HL-60 (cell line): ENCODE measurements at regions not wholly inside any gene's neighbourhood (a gene's known extent, or its start where the extent isn't known, plus 50 kb on each side); places are given as distances from the start of the nearest gene placed in this dataset.

Source experiments
- DNase-seq, 2 experiments: peaks; one replicate each; pipeline ENCODE4 v3.0.0-alpha.2; 2010 to 2020; ENCODE audit warnings: low read depth in 1 of 2, low spot score in 1 of 2
- H3K27ac ChIP-seq: fragments of 250-450 bp; sonication (Bioruptor Pico); replicated peaks from 2 replicates; pipeline ENCODE4 v1.5.1; 2020; ENCODE audit warnings: mild to moderate bottlenecking, moderate library complexity
- H3K27me3 ChIP-seq: fragments of 250-450 bp; sonication (Bioruptor Pico); 2 replicates; pipeline ENCODE4 v1.5.1; 2021; ENCODE audit warnings: mild to moderate bottlenecking, moderate library complexity; ENCODE audit not compliant: insufficient read depth, poor library complexity, severe bottlenecking
- H3K4me3 ChIP-seq: replicated peaks from 2 replicates; pipeline ENCODE4 v1.5.1; 2011; ENCODE audit warnings: mild to moderate bottlenecking, control low read depth, low read length; ENCODE audit not compliant: insufficient read depth
- GABPA ChIP-seq: IDR thresholded peaks from 2 replicates; pipeline ENCODE4 v1.6.1; 2012; ENCODE audit warnings: low read depth
- POLR2AphosphoS5 ChIP-seq: IDR thresholded peaks from 2 replicates; pipeline ENCODE4 v1.6.1; 2012; ENCODE audit warnings: low read depth
- SPI1 ChIP-seq: IDR thresholded peaks from 2 replicates; pipeline ENCODE4 v1.6.1; 2012; ENCODE audit warnings: low read depth, mild to moderate bottlenecking, borderline replicate concordance
- TF ChIP-seq, protein P1 (sequence below): IDR thresholded peaks from 2 replicates; pipeline ENCODE4 v1.6.1; 2012; ENCODE audit warnings: low read depth; ENCODE audit not compliant: insufficient replicate concordance
- TF ChIP-seq, protein P2 (sequence below): IDR thresholded peaks from one replicate; pipeline ENCODE4 v1.5.1; 2011; ENCODE audit warnings: low read length, control low read depth, inconsistent platforms; ENCODE audit not compliant: insufficient read depth

- no peak for DNase-seq
- Histone ChIP-seq H3K27ac (no peak overlapping the region), H3K4me3 (no peak overlapping the region), H3K27me3 (no peaks in the 10 kb centered on the region)
- TF ChIP-seq GABPA (no peak), SPI1 (no peak), POLR2AphosphoS5 (no peak)
- TF ChIP-seq, protein P1, sequence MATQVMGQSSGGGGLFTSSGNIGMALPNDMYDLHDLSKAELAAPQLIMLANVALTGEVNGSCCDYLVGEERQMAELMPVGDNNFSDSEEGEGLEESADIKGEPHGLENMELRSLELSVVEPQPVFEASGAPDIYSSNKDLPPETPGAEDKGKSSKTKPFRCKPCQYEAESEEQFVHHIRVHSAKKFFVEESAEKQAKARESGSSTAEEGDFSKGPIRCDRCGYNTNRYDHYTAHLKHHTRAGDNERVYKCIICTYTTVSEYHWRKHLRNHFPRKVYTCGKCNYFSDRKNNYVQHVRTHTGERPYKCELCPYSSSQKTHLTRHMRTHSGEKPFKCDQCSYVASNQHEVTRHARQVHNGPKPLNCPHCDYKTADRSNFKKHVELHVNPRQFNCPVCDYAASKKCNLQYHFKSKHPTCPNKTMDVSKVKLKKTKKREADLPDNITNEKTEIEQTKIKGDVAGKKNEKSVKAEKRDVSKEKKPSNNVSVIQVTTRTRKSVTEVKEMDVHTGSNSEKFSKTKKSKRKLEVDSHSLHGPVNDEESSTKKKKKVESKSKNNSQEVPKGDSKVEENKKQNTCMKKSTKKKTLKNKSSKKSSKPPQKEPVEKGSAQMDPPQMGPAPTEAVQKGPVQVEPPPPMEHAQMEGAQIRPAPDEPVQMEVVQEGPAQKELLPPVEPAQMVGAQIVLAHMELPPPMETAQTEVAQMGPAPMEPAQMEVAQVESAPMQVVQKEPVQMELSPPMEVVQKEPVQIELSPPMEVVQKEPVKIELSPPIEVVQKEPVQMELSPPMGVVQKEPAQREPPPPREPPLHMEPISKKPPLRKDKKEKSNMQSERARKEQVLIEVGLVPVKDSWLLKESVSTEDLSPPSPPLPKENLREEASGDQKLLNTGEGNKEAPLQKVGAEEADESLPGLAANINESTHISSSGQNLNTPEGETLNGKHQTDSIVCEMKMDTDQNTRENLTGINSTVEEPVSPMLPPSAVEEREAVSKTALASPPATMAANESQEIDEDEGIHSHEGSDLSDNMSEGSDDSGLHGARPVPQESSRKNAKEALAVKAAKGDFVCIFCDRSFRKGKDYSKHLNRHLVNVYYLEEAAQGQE = no peak
- TF ChIP-seq, protein P2, sequence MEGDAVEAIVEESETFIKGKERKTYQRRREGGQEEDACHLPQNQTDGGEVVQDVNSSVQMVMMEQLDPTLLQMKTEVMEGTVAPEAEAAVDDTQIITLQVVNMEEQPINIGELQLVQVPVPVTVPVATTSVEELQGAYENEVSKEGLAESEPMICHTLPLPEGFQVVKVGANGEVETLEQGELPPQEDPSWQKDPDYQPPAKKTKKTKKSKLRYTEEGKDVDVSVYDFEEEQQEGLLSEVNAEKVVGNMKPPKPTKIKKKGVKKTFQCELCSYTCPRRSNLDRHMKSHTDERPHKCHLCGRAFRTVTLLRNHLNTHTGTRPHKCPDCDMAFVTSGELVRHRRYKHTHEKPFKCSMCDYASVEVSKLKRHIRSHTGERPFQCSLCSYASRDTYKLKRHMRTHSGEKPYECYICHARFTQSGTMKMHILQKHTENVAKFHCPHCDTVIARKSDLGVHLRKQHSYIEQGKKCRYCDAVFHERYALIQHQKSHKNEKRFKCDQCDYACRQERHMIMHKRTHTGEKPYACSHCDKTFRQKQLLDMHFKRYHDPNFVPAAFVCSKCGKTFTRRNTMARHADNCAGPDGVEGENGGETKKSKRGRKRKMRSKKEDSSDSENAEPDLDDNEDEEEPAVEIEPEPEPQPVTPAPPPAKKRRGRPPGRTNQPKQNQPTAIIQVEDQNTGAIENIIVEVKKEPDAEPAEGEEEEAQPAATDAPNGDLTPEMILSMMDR = no peak
These were observed 188.2 kb upstream of the RFC3 start for GRCh38 chr13:33629605-33630360.

- Histone ChIP-seq H3K4me3 (no peak overlapping the region), H3K27me3 (no peaks in the 10 kb centered on the region), H3K27ac (no peak overlapping the region)
- DNase-seq = no peak
- TF ChIP-seq GABPA (no peak), SPI1 (no peak), POLR2AphosphoS5 (no peak)
- TF ChIP-seq, protein P2 = no peak
- TF ChIP-seq, protein P1 = no peak
These were observed 184.0 kb upstream of the RFC3 start for GRCh38 chr13:33633701-33634545.

DNA sequence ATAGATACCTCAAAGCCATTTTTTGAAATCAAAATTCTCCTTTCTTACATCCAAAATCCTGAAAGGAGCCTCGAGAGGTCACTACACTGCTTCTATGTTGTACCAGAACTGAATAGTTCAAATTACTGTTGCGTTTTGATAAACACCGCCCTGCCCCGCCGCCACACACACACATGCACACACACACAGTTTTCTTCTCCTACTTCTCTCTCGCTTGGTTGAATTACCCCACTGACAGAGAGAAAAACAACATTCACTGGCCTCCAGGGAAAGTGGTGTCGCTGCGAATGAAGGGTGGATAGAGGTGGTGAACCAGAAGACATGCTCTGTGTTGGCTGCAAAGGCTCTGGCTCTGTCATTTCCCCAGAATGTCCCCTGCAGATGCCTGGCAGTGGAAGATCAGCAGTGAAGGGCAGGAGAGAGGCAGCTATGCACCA lies 183.4 kb upstream of the RFC3 start:
- TF ChIP-seq SPI1 = no peak
- no peak for TF ChIP-seq GABPA
- TF ChIP-seq POLR2AphosphoS5 = no peak
- TF ChIP-seq, protein P1 = no peak
- TF ChIP-seq, protein P2 = no peak
- H3K27ac ChIP-seq = no peak overlapping the region
- no peak for DNase-seq
- no peak overlapping the region for H3K4me3 ChIP-seq
- H3K27me3 ChIP-seq = no peaks in the 10 kb centered on the region
